Activated T-cell treated with anti-CD3 and anti-CD28 coated beads for 1 hour (primary cell): ENCODE measurements at regions not wholly inside any gene's neighbourhood (a gene's known extent, or its start where the extent isn't known, plus 50 kb on each side); places are given as distances from the start of the nearest gene placed in this dataset.

Source experiments
- DNase-seq: peaks from one replicate; pipeline ENCODE4 v3.0.0-alpha.2; 2020; ENCODE audit warnings: low read depth

DNA sequence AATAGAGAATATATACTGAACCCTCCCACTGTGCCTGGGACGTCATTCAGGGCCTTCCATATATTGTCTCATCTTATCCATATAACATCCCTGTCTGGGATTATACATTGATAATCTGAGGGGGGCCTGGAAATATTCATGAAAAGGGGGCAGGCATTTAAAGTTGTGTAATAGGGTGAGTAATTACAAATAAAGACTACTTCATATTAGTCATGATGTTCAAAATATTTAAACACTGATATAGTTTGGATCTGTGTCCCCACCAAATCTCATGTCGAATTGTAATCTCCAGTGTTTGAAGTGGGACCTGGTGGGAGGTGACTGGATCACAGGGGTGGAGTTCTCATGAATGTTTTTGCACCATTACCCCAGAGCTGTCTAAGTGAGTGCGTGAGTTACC is 97.8 kb downstream of the AQP9 start:
- DNase-seq: no peak

DNA sequence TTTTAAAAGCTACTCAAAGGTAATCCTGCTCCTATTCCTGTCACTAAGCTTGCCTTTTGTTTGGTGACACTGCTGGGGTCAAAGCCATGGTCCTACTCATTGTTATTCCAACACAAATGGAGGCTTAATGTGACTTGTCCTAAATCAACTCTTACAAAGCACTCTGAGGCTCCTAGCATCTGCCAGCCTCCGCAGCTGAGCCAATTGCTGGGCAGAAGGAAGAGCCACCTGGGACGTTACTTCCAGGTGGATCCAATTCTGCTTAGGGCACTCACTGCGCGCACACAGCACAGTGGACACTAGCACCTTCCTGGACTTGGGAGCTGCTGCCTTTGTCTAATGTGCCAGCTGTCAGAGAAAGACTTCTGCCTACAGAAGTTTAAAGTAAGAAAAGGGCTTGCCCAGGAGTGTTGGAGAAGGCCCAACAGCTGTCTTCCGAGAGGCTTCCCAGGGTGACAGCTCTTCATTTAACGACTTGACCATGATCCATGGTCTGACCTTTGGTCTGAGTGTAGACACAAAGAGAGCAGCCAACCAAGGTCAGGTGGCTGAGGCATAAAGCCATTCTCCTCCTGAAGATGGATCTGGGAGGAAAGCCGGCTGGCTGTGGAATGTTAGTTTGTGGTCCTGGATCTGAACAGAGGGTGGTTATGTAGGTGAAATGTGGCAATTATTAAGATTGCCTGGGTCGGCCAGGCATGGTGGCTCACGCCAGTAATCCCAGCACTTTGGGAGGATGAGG is 102.2 kb downstream of the AQP9 start:
- no peak for DNase-seq

DNA sequence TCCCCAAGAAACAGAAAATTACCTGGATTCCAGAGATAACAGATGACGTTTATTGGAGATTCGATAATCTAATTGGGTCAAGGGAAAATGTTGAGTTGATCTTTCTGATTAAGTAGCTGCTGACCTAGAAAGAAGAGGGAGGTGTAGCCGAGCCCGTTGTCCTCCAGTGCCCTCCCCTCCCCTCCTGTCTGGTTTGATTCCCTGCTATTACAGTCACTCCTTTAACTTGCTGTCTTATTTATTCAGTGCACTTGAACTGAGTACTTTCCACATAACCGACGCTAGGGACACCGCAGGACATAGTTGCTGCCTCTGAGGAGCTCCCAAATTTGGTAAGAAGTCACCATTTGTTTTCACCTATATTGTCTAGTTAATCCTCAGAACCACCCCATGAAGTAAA is 103.7 kb downstream of the AQP9 start:
- no peak for DNase-seq

DNA sequence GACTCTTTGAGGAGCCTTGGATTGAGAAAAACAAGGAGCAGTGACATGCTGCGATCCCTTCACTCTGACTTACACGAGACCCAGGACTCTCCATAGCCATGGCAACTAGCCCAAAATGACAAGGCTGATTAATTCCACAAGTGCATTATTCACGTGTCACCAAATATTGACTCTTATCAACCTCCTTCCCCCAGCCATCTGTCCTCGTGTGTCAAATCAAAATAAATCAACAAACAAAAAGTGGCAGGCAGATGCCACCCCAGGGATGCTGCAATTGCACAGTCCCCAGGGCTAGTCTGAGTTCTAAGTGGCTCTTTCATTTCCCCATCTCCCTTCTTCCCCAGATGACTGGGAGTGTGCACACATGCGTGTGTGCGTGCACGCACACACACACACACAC is 104.9 kb downstream of the AQP9 start:
- no peak for DNase-seq

DNA sequence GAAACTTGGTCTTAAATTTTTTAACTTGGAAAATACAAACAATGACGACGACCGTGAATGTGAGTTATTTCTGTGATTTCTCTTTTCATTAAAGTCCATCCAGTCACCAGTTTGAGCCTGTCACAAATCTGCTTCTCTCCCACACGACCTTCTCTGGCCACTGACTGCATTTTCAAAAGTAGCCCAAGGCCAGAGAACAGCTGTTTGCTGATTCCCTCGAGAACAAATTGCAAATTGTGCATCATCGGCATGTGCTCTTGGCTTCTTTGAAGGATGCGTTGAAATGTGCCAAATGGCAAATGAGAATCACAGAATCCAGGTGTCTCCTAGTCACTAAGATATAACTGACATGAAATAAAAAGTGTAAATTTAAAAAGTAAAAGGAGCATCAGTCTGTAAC is 106.4 kb downstream of the AQP9 start:
- DNase-seq: no peak

DNA sequence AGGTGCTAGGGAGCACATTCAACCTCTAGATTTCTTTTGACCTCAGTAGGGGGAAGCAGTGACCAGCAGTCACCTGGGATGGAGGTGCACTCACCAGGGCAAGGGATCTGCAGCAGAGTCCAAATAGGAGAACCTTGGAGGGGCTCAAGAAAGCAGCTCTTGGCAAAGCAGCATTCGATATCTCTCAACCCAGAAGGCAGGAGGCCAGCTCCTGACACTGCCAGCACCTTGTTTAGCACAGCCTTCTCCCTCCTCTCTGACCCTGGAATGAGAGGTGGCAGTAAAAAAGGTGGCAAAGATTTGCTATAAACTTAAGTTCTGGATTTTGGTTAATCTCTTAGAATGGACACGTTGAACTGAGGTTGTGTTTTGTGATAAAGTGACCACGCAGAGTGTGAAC is 107.9 kb downstream of the AQP9 start:
- DNase-seq: no peak

DNA sequence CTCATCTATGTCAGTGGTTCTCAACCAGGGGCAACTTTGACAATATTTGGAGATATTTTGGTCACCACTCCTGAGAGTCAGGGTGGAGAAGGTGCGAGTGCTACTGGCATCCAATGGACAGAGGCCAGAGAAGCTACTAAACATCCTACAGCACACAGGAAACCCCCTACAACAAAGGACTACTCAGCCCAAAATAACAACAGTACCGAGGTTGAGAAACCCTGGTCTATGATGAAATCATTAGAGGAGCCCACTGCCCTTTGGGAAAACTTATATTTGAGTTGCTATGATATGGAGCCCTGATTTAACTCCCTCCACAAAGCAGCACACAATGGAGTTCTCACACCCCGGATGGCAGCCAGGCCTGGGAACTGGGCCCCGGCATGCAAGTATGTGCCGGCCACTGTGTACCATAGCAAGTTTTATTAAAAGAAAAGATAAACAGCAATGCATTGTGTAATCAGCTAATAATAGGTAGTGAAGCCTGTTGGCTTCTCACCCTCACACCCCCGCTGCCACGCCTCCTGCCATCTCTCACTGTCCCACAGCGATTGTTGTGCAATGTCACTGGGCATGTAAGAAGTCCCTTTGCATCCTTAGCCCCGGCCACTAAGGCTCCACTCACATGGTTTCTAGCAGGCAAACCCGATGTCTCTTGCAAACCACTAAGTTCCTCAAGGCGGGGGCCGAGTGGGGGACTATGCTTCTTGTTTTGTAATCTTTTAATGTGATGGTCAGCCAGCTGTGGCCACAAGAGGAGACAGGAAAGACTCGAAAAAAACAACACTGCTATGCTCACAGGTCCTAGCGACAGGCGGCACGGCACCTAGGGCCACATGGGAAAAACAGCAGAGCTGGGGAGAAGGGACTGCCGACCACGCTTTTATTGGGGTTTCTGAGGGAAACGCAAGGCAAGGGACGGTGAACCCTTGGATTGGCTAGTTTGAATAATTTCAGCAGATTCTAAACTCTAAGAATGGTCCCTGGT is 110.0 kb downstream of the AQP9 start:
- no peak for DNase-seq

DNA sequence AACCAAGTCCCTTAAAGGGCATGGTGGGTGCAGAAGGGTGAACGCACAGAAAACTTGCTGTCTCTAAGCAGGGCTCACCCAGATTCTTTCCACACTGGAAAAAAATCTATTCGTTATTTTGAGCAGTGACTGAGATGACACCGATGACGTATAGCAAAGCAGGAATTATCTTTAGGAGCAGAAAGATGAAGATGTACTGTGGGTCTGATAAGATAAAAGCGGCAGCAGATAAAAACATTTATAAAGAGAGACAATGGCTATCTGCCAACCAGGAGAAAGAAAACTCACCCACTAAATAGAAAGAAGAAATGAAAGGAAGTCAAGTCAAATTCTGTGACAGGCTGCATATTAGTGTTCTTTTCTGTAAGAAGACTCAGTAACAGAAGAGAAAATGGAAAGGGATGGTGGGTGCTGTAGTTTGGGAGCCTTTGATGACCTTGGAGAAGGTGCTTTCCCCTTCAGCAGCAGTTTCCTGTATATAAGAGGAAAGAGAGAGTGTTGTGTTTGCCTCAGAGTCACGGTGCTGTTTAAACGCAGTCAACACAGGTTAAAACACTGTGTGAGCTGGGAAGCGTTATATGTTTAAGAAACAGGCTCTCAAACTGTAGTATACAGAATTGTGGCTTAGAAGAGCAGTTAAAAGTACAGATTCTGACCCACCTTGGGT is 111.6 kb downstream of the AQP9 start:
- no peak for DNase-seq

DNA sequence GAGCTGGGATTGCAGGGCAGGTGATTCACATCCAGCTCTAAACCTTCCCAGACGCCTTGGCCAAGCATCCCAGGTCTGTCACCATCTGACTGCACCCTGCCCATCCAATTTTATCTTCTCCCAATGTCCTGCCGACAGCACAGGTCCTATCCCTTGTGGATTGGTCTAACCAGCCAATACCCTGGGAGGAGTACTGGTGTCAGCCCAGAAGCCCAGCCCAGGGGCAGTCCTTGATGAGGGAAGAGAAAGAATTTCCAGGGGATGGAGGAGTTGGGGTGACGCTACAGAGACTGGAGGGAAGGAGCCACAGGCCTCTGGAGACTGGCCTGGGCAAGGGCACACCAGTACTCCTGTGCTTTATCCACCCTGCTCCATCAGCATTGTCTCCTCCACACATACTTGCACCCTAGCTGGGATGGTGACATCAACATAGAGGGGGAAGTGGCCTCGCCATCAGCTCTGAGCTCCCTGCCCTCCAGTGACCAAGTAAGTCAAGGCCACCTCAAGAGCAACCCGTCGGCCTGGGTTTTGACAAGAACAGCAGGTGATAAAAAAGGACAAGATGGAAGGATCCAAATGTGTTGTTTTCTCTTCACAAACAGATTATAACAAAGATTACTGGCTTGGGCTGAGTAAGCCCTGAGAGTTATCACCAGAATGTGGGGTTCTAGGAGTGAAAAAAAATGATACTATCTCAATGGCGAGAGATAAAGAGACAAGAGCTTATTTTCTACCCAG is 114.6 kb downstream of the AQP9 start:
- DNase-seq: no peak

DNA sequence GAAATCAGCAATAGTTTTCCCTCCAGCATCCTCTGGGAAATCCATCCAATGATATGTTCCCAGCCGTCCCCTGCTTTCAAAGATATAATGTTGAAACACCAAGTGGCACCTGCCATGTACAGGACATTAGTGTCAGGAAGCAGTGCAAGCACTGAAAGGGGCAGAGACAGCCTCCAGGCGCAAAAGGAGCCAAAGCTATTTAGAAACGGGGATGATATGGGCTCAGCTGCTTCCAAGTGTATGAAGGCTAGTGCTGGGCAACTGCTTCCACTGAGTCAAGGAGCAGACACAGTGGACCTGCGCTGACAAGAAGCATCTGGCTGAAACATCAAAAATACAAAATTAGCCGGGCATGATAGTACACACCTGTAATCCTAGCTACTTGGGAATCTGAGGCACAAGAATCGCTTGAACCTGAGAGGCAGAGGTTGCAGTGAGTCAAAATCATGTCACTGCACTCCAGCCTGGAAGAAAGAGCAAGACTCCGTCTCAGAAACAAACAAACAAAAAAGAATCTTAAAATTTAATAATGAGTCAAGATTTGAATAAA is 119.7 kb downstream of the AQP9 start:
- no peak for DNase-seq

DNA sequence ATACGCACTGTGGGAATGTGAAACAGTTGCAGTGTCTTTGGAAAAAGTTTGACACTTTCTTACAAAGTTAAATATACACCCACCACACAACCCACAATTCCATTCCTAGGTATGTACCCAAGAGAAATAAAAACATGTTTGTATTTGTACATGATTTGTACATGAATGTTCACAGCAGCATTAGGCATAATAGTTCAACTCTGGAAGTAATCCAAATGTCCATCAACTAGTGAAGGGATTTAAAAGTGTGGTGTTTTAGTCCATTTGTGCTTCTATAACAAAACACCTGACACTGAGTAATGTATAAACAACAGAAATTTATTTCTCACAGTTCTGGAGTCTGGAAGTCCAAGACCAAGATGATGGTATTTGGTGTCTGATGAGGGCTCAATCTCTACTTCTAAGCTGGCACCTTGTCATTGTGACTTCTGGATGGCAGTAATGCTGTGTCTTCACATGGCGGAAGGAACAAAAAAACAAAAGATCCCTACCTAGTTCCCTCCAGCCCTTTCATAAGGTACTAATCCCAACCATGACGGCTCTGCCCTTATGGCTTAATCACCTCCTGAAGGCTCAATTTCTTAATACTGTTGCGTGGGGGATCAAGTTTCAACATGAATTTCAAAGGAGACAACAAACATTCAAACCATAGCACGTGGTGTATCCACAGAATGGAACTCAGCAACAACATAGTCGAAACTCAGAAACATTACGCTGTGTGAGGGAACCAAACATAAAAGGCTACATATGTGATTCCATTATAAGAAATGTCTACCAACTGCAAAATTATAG is 120.5 kb downstream of the AQP9 start:
- DNase-seq: no peak

DNA sequence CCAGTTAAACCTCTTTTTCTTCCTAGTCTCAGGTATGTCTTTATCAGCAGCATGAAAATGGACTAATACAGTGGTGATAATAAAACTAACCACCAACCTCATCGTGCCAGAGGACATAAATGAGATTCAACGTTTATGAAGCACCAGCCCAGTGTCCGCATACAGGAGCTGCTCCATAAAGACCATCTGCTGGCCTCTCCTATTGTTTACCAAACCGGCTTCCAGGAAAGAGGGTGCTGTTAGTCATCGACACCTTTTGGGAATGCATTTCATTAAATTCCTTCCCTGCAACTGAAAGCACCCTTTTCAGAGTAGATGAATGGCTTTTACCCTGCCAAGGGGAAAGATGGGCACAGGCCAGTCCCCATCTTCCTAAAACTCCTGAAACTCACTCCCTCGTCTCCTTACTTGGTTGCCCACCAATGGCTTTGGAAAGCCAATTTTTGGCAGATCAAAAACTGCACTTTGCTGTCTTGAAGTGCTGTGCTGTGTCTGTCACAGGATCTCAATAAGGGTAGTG is 122.1 kb downstream of the AQP9 start:
- DNase-seq: no peak

DNA sequence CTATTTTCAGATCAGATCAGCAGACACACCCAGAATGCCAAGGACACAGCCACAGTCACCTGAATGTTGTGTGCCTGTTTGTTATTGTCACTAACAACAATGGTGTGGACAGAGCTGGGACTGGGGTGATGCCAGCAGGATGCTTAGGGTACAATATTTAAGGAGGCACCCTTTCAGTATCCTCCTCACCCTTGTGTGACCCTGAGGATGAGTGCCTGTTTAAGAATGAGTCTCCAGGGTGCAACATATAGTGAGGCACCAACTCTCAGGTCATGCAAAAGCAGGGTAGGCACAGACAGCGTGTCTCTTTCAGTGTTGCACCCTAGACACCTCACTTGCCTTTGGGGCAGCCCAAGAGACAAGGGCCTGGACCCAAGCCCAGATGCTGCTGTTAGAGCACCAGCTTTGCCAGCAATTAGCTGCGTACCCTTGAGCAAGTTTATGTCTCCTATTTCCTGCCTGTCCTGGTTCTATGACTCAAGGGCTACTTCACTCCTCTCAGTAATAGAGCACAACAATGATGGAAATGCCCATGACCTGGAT is 122.6 kb downstream of the AQP9 start:
- DNase-seq: no peak

DNA sequence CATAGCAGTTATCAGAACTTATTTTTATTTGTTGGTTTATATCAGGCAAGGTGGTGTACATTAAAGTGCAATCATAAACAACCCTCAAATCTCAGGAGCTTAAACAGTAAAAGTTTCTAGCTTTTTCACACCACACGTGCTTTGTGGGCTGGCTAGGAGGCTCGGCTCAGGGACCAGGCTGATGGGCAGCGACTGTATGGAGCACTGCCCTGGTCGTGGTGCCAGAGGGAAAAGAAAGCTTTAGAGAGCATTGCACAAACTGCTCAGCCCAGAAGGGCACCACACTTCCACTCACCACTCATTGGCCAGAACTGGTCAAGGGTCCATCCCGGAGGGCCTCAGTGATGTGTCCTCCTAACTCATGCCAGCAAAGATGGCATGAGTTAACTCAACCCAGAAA is 123.2 kb downstream of the AQP9 start:
- DNase-seq: no peak

DNA sequence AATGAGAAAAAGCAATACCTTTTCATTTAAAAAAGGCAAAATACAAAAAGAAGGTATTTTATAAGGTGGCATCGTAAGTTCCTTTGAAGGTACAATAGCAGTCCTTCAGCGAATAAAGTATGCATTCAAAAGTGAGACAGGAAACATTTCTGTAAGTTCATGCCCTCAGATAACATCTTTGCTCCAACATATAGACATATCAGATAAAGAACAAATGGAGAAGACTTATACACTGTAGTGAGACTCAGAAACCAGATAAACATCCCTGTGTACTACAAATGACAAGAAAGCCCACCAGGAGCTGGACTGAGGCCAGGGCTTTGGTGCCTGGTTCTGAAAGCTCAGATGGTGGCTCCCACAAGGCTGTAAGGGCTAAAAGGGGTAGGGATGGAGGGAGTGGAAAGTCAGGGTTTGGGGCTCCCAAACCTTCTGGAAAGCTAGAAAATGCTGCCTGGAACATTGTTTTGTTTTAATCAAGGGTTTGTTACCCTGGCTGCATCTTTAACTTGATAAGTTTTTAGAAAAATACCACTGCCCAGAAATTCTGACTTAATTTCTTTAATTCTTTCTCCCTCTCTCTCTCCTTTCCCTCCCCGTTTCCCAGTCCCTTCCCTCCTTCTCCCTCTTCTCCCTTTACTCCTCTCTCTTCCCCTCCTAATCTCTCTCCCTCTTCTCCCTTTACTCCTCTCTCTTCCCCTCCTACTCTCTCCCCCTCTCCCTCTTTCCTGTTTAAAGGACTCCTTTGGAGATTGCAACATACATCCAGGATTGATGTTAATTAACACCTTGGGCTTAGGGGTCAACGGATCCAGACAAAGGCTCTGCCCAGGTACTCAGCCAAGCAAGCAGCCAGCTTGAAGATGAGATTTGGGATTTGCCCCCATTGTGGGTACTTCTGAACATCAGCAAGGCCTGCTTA is 126.1 kb downstream of the AQP9 start:
- no peak for DNase-seq

DNA sequence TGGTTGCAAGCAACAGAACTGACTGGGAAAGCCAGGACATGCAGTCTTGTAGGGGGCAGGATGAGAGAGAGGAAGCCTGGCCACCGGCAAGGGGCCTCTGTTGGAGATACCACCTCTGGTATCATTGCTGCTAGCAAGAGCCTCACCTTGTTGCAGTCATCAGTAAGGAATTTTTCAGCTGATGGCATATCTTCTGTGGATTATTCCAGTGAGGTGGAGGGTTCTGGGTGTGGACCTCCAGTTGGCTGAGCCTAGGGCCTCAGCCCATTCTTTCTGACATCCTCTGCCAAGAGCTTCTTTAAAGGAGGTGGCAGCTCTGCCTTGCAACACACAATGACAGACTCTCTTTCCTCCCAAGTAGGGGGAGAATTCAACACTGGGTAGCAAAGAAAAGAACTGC is 128.9 kb downstream of the AQP9 start:
- no peak for DNase-seq

DNA sequence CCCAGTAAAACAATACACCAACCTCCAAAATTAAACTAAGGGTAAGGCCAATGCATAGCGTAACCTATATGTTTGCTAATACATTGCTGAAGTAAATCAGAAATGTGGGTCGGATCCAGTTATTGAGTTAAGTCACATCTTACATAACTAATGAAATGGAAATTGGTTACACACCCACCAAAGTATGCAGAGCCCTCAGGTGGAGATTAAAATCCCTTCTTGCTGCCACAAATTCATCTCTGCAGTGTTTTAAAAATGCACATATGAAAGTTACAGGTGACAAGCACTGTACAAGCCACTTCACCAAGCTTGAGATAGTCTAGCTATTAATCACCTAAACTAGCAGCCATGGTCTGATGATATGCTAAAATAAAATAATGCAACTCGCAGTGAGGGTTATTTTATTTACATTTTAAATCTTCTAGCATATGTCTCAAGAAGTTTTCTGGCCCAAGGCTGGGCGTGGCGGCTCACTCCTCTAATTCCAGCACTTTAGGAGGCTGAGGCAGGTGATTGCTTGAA is 130.6 kb downstream of the AQP9 start:
- no peak for DNase-seq

DNA sequence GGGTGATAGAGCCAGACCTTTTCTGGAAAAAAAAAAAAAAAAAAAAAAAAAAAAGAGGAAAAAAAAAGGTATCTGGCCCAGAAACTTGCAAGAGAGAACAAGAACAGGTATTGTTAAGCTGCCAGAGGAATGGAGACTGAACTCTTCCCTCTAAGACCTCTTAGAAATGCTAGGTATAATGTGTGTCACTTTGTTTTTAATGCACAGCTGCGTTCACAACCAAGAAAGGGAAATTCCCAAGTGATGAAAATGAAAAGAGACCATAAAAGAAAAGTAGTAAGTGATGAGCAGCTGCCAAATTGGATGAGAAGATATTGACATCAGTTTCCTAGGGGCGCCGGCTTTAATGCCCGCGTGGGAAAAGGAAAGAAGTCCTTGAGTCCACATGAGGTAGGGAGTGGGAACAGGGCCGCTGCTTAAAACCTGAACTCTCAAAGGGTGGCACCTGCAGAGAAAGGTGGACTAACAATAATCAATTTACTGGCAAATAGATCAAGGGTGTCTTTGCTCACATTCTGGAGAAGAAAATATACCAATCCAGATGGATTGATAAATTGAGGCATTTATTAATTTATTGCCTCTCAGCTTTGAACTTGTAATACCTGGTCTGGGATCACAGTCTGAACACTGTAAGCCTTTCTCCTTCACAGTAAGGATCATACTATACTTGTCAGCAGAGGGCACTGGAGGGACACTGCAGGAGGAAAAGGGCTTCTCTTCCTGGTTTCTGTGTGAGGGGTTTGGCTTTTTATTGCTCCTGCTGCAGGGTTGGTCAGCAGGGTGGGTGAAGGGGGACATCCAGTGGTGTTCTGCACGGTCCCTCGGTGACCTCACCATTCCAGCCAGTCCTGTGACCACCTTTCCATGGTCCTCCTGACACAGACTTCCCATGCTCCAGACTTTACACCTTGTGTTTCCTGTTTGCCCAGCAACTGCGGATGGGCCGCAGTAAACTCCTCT is 131.6 kb downstream of the AQP9 start:
- DNase-seq: no peak
